ENCODE measurements at regions not wholly inside any gene's neighbourhood (a gene's known extent, or its start where the extent isn't known, plus 50 kb on each side); places are given as distances from the start of the nearest gene placed in this dataset.

DNA sequence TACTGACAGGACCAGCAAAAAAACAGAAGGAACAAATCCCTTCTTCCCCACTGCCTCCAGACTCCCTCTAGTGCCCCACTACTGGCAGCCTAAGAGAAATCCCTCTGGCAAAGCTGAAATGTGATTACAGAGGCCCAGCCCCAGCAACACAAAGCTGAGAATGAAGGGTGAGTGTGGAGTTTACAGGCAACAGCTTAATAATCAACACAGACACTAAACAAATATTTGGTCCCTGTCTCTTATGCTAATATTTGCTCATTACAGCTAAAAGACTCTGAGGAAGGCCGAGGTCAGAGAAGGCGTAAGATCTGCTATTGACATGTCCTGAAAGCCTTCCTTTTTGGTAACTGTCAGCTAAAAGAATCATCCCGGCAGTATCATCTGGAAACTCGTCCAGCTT is 308.5 kb upstream of the RASGRP1 start:
- TF ChIP-seq, protein P1, sequence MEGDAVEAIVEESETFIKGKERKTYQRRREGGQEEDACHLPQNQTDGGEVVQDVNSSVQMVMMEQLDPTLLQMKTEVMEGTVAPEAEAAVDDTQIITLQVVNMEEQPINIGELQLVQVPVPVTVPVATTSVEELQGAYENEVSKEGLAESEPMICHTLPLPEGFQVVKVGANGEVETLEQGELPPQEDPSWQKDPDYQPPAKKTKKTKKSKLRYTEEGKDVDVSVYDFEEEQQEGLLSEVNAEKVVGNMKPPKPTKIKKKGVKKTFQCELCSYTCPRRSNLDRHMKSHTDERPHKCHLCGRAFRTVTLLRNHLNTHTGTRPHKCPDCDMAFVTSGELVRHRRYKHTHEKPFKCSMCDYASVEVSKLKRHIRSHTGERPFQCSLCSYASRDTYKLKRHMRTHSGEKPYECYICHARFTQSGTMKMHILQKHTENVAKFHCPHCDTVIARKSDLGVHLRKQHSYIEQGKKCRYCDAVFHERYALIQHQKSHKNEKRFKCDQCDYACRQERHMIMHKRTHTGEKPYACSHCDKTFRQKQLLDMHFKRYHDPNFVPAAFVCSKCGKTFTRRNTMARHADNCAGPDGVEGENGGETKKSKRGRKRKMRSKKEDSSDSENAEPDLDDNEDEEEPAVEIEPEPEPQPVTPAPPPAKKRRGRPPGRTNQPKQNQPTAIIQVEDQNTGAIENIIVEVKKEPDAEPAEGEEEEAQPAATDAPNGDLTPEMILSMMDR (IDR thresholded peaks at IDR 0.05; ENCODE audit: insufficient read depth, low read length, poor library complexity, severe bottlenecking): no peak
- TF ChIP-seq EZH2phosphoT487 (conservative IDR thresholded peaks at IDR 0.05; ENCODE audit: low read length): no peak

Measured in SU-DHL-6 (cell line).